ENCODE measurements at regions not wholly inside any gene's neighbourhood (a gene's known extent, or its start where the extent isn't known, plus 50 kb on each side); places are given as distances from the start of the nearest gene placed in this dataset.

DNA sequence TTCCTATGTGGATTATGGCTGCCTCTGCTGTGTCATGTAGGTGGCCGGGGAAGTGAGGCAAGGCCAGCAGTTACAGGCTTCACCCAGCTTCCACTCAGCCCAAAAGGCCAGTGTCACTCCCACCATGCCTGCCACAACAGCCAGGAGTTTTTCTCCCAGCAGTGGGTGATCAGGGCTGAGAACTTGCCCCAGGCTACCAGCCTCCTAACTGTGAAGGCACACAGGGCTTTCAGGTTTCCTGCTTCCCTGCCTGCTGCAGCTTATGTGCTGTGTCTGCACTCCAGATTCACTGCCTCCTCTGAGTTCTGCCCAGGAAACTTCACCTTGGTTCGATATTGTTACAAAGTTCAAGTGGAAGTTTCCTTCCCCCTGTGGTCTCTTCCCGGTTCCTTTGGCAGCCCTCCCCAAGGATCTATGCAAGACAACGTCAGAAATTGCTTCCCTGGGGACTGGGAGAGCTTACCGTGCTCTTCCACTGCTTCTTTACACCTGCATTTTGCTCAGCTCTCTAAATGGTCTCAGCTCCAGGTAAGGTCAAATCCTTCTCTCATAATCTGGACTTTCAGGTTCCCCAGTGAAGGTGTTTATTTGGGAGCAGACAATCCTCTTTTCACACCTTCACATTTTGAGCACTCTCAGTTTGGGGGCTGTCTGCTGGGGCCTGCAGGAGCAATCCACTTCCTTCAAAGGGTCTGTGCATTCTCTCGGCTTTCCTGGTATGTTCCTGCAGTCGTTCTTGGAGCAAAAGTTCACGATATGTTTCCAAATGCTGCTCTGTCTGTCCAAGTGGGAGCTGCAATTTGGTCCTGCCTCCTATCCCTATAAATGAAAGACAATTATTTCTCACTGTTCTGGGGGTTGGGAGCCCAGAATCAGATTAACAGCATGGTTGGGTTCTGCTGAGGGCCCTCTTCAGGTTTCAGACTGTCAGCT lies 1730.1 kb upstream of the PRR20A start:
- FAIRE-seq (no peak), DNase-seq (ENCODE audit: low spot score) (no peak)

DNA sequence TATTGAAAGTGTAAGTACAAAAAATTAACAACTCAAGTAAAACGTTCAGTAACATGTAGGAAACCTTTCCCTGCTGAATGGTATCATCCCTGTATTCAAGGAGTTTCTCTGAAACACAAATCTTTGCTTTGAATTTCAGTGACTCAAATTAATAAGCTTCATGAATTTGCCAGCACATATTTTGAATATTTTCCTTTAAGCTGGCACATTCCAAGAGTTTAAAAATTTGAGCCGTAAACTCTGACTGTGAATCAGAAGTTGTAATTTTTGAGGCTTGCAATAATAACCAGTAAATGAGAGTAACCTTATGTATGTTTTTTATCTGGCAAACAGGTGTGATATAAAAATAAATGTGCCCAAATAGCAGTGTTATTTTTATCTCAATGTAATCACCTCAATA lies 1722.6 kb upstream of the PRR20A start:
- DNase-seq (ENCODE audit: low spot score) (no peak), FAIRE-seq (no peak)

DNA sequence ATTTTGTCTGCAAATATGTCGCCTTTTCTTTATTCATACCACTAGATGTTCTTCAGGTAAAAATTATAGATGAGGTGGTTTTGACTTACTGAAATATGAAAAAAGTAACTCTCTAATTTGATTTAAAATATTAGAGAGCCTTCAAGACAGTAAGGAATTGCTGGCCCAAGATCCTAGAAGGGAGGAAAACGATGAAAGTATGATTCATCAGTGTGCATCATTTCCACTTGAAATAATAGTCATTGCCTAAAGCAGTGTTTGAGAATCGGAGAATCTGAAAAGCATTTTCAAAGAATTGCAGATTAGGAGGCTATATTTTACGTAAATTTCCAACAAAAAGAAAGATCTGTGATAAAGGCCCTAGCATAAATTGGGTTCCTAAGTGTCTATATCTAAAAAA lies 1707.9 kb upstream of the PRR20A start:
- FAIRE-seq (no peak), DNase-seq (ENCODE audit: low spot score) (no peak)

DNA sequence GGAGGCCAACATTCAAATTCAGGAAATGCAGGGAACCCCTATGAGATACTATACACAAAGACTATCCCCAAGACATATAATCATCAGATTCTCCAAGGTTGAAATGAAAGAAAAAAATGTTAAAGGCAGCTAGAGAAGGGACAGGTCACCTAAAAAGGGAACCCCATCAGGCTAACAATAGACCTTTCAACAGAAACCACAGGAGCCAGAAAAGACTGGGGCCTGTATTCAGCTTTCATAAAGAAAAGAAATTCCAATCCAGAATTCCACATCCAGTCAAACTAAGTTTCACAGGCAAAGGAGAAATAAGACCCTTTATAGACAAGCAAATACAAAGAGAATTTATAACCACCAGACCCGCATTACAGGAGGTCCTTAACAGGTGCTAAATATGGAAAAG lies 1703.6 kb upstream of the PRR20A start:
- DNase-seq (ENCODE audit: low spot score) (no peak), FAIRE-seq (no peak)

DNA sequence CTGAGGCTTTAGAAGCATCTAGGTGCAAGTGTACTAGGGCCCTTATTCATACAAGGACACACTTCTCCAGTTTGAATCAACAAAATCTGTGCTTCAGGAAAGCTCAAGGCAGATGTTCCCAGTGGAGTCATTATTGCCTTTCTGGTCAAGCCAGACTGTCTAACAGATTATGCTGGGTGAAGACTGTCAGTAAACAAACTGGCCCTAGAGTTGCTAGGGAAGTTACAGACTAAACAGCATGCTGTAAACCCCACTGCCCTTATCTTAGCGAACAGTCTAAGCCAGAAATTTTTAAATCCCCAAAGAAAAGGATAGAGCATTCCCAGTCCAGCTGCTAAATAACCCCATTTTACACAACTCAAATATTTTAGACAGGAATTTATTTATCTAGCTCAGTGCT lies 1701.3 kb upstream of the PRR20A start:
- no peak for FAIRE-seq
- DNase-seq (ENCODE audit: low spot score) = no peak

DNA sequence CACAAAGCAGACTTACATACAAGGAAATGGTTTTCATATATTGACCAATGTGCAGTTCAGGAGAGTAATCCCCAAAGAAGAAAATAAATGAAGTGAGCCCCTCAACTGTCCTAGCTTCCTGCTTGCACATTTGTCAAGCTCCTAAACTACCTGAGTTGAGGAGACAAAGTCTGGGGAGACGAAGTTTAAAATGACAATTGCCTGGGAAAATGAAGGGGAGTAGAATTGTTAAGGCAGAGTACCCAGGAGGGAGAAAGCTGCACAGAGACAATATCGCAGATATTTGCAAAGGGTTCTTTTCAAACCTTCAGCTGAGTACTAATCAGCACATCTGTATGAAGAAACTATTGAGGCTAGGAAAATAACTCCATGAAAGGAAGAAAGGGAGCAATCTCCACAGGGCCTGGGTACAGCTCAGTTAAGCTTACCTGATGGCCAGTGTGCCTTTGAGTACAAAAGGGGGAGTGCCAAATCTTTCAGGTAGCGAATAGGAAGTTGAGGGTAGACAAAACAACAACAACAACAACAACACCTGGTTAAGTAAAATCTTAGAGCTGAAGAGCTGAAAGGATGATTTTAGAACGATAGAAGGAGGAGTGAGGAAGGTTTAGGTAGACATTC lies 1700.1 kb upstream of the PRR20A start:
- FAIRE-seq (no peak), DNase-seq (ENCODE audit: low spot score) (no peak)

DNA sequence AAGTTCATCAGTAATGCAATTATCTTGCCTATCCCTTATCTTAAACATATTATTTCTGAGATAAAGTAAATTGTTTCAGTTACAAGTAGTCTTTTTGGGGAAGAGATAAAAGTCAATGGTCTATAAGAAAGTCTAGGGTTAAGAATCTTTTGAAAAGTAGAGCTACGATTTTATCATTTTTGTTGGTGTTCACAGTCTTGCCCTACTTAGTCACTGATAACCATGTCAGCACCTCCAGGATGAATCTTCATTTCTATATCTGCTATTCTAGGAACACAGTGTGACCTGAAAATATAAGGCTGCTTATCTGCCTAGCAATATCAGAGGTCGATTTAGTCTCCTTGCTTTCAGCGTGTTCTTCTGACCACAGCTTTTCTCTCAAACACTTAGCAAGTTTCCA lies 1676.5 kb upstream of the PRR20A start:
- DNase-seq (ENCODE audit: low spot score) (no peak), FAIRE-seq (no peak)

DNA sequence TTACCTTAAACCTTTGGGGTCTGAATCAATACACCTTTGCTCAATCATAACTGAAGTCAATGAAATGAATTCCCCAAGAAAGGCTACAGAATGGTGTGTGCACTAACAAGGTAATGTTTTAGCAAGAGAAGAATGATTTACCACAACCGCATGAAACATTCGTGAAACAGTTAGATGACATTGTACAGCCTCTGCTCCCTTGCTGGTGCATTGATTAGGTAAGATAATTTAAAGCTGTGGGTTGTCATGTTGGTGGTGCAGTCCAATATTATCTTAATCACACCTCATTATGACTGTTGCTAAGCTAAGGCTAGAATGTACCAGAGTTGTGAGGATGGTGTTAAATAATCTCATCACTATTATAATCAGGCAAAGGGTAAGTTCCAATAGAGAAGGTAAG lies 1673.2 kb upstream of the PRR20A start:
- FAIRE-seq (no peak), DNase-seq (ENCODE audit: low spot score) (no peak)

DNA sequence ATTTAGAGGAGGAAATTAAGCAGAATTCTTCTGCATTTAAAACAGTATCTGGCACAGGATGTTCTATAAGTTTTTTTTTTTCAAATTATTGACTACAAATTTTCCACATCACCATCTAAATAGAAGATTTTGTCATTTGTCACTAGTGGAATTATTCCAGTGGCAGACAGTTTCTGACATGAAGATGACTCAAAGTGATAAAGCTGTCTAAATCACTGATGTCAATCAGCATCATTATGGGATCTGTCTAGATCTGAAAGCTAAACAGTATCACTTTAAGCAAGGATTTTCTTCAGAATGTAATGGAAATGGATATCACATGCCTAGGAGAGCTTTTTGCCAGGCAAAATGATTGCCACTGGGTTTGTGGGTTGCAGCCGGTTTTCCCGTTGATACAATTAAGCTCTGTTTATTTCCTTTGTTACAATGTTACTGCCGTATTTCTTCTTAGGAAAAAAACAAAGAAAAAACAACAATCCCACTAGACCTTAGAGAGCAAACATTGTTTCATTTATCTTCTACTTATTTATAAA lies 1657.0 kb upstream of the PRR20A start:
- no peak for FAIRE-seq
- no peak for DNase-seq (ENCODE audit: low spot score)

DNA sequence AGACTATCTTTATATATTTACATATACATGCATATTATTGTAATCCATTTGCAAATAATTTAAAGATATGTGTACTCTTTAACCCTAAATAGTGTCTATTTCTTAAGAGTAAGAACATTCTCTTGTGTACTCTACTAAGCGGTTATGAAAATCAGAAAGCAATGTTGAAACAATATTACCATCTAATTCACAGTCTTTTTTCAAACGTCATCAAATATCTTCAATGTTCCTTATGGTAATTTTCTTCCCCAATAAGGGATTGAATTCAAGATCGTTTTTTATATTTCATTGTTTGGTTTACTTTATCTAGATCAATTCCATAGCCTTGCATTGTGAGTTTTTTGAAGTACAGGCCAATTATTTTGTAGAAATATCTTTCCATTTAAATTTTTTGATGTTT lies 1647.4 kb upstream of the PRR20A start:
- no peak for FAIRE-seq
- no peak for DNase-seq (ENCODE audit: low spot score)

DNA sequence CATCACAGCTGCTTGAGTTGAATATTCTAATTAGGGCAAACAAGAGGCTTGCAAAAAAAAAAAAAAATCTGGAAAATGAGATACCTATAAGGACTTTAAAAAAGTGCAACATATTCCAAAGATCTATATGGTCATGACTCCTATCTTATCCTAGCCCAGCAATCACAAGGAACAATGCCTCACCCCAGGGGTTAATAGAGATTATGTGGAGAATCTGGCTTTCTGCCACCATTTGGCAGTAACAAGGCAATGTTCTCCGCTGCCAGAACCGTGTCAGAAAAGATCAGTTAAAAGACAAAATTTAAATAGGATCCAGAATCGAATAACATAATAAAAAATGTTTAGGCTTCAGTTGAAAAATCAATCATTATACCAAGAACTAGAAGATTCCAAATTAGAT lies 1643.2 kb upstream of the PRR20A start:
- no peak for FAIRE-seq
- no peak for DNase-seq (ENCODE audit: low spot score)

DNA sequence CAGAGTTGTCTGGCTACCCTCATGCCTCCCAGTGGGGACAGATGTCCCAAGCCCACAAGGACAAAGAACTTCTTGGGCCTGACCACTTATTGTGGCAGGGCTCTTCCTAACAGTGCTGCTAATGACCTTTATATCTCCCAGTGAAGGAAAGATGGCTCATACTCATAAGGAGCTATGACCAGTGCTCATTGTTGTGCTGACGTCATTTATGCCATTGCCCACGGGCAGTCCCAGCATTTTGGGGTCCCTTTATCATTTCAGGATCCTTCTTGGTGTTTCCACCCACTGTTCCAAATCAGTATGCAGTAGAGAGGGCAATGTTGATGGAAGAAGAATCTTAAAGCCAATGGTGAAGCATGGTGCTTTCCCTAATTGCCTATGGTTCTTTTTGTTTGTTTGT lies 1640.0 kb upstream of the PRR20A start:
- DNase-seq (ENCODE audit: low spot score) (no peak), FAIRE-seq (no peak)

DNA sequence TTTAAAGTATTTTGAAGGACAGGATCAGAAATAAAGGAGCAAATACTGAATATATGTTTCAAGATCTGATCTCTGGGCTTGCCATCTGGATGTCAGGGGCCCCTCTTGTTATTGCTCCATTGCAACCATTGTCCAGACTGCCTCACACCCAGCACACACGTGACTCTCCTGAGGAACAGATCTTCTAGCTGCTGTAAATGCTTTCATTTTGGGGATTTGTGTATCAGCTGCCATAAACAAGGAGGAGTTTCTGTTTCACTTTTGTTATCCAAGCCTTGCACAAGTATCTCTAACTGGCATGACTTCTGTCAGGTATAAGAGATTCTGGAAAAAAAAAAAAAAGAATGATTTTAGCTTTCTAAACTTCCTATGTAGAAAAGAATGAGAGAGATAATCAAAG lies 1624.1 kb upstream of the PRR20A start:
- DNase-seq (ENCODE audit: low spot score) (no peak), FAIRE-seq (no peak)

DNA sequence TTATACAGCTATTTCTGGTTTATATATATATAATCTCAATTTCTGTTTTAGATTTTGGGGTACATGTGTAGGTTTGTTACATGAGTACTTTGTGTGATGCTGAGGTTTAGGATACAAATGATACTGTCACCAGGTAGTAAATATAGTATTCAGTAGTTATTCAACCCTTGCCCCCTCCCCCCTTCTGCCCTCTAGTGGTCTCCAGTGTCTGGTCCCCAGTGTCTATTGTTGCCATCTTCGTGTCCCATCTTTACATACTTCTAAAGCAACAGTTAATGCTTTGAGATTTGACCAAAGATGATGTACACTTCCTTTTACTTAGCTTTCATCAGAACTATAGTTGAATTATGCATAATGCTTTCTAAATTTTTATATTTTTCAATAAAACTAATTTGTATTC lies 1623.4 kb upstream of the PRR20A start:
- FAIRE-seq = no peak
- no peak for DNase-seq (ENCODE audit: low spot score)

DNA sequence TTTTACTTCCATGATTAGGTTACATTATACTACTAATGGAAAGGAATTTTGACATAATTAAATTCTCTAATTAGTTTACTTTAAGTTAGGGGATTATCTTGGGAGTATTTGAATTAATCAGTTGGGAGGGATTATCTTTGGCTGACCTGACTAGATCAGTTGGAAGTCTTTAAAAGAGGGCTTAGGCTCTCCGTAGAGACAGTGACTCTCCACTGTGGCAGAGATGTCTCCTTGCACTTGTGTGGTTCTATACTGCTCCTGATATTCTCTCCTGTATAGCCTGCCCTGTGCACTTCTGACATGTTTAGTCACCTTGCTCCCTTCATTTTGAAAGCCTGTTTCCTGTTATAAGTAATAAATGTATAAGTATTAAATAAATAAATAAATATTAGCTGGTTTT lies 1612.3 kb upstream of the PRR20A start:
- FAIRE-seq = no peak
- no peak for DNase-seq (ENCODE audit: low spot score)

DNA sequence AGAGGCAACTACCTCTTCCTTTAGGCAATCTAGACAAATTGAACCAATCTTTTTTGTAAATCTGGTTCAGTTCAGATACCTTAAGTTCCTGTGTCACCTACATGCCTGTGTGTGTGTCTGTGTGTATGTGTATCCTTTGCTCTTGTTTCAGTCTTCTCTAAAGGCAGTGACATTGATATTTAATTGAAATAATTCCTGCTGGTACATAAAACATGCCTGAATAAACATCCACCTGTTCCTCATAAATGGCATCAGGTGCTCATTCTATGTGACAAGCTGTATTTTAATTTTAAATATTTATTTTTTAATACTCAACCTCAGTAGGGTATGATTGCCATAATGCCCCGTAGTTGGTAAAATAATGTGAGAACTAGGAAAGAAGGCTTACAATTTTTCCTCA lies 1606.4 kb upstream of the PRR20A start:
- no peak for DNase-seq (ENCODE audit: low spot score)
- FAIRE-seq = no peak

DNA sequence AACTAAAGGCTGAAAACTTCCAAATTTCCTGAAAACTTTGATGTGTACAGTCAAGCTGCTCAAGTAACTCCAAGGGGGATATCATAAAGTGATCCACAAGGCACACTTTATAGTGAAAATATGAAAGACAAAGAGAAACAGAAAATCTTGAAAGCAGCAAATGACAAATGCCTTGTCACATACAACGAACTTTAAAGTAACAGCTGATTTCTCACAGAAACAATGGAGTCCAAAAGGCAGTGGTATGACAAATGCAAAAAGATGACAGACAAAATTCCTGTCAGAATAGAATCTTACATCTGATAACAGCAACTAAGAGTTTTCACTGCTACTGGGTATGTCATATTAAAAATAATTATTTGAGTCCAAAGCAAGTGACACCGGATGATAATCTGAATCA lies 1602.3 kb upstream of the PRR20A start:
- FAIRE-seq (no peak), DNase-seq (ENCODE audit: low spot score) (no peak)

DNA sequence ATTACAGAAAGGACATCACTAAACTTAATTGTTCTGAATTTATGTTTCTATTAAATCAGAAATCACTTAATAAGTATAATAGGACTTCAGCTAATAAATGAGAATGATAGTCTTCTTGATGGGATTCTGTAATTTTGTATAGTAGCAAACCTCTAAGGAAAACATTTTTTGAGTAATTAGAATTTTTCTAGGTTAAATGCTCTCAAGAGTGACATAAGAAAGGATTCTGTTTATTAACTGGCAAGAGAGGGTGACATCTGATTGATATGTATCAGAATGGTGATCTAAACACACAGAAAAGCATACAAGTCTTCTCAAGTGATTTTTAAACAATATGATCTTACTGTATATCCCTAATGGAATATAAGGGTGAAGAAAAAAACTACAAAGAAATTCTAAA lies 1597.7 kb upstream of the PRR20A start:
- DNase-seq (ENCODE audit: low spot score) (no peak), FAIRE-seq (no peak)

DNA sequence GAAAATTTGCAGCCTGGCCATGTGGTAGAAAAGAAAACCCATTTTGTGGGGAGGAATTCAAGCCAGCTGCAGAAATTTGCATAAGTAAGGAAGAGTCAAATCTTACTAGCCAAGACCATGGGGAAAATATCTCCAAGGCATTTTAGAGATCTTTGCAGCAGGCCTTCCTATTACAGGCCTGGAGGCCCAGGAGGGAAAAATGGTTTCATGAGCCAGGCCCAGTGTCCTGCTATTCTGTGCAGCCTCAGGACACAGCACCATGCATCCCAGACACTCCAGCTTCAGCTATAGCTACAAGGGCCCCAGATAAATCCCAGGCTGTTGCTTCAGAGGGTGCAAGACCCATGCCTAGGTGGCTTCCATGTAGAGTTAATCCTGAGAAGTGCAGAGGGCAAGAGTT lies 1590.1 kb upstream of the PRR20A start:
- no peak for DNase-seq (ENCODE audit: low spot score)
- no peak for FAIRE-seq

DNA sequence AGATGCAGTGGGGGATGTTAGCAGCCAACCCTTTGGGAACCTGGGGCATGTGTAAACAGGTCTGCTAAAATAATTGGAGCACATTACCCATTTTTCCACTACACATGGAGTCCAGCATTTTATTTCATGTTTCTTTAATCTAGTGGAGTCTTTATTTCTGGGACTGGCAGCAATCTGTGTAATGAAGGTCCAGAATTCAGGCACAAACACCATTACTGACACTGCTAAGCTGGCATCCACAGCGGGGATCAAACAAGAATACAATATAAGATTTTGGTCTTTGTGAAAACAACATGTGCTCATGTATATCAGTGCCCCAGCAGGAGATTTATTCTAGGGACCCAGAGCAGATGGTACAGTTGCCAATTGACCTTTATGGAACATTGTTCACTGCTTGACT lies 1587.0 kb upstream of the PRR20A start:
- no peak for DNase-seq (ENCODE audit: low spot score)

DNA sequence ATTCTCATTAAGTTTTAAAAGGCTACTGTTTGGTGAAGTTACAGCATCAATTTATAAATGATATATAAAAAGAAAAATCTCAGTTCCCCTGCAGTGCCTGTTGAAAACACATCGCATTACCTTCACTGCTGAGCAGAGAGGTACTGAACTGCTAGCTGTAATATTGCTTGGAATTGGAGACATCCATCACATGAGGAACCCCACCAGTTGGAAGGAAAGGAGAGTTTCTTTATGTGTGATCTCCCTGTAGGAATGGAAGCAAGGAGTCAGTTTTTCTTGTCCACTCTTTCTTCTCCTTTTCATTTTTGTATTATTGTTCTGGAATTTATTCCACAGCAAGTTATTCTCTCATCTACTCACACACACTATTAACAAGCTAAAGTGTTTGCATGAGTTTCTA lies 1586.0 kb upstream of the PRR20A start:
- FAIRE-seq (no peak), DNase-seq (ENCODE audit: low spot score) (no peak)

More for the DNA sequence above, 1587.0 kb upstream of the PRR20A start:
- no peak for FAIRE-seq

DNA sequence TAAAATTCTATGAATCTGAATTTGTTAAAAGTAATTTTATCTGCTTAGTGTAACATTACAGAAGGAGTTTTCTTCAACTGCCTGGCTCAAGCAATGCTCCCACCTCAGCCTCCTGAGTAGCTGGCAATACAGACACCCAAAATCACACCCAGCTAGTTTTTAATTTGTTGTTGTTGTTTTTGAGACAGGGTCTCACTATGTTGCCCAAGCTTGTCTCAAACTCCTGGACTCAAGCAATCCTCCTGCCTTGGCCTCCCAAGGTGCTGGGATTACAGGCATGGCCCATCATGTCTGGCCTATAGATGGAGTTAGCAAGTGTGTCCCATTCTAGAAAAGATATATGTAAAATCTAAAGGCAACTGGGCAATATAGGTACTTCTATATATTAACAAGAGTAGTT lies 1580.4 kb upstream of the PRR20A start:
- no peak for DNase-seq (ENCODE audit: low spot score)
- FAIRE-seq = no peak

DNA sequence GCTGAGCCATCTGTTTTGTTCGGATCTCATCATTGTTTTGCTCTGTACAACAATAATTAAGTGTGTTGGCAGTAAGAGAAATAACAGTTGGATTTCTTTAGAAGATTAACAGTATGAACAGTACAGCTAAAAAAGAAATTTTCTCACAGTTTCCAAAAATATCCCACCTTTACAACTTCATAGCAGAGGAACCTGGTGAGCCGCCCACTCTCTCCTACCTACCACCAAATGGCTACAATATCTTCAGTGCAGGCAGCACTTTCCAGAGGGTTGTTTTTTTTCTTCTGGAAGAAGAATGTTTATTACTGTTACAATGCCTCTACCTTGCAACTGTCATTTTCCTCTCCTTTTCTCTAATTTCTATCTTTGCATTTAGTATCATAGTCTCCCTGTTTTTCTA lies 1577.5 kb upstream of the PRR20A start:
- DNase-seq (ENCODE audit: low spot score) (no peak), FAIRE-seq (no peak)
